Kidney (tissue), 13 donors: ENCODE measurements at regions not wholly inside any gene's neighbourhood (a gene's known extent, or its start where the extent isn't known, plus 50 kb on each side); places are given as distances from the start of the nearest gene placed in this dataset.
A peak's percentile ranks its signal among the peaks of the same experiment; 100 is the strongest.

ENCODE experiments used
- DNase-seq, 5 donors: peaks; one replicate each; pipeline ENCODE4 v3.0.0-alpha.2; 2013 to 2020
- FAIRE-seq: peaks from 2 replicates; lab custom pipeline; 2012; peaks lifted over from hg19 to GRCh38; lab: Jason Lieb, UNC
- H3K27ac ChIP-seq, 2 donors: one replicate each; pipeline ENCODE4 v1.7.0; 2013; ENCODE audit warnings: low read depth in 2 of 2, low read length in 2 of 2, inconsistent platforms in 1 of 2
- H3K27me3 ChIP-seq: one replicate; pipeline ENCODE4 v1.7.1; 2013; ENCODE audit warnings: low read length, inconsistent platforms; ENCODE audit not compliant: control insufficient read depth, insufficient read depth
- H3K36me3 ChIP-seq, 3 donors: one replicate each; pipeline versions ENCODE4 v1.7.0 to v1.7.1; 2013; ENCODE audit warnings: low read length in 3 of 3, control low read depth in 1 of 3, inconsistent platforms in 1 of 3; ENCODE audit not compliant: insufficient read depth in 3 of 3, control insufficient read depth in 2 of 3
- H3K4me1 ChIP-seq, 3 donors: one replicate each; pipeline versions ENCODE4 v1.7.0 to v1.7.1; 2013; ENCODE audit warnings: low read length in 3 of 3, inconsistent platforms in 1 of 3, low read depth in 1 of 3; ENCODE audit not compliant: control insufficient read depth in 2 of 3, insufficient read depth in 2 of 3
- H3K4me3 ChIP-seq, 3 donors: one replicate each; pipeline versions ENCODE4 v1.7.0 to v1.8.1; 2013; ENCODE audit warnings: low read length in 3 of 3, control low read depth in 1 of 3, inconsistent platforms in 1 of 3
- H3K9ac ChIP-seq, 3 donors: one replicate each; pipeline versions ENCODE4 v1.7.0 to v1.7.1; 2013; ENCODE audit warnings: low read length in 3 of 3, control low read depth in 1 of 3, inconsistent platforms in 1 of 3
- H3K9me3 ChIP-seq, 3 donors: one replicate each; pipeline versions ENCODE4 v1.7.0 to v1.7.1; 2013; ENCODE audit warnings: low read length in 3 of 3, control low read depth in 1 of 3, inconsistent platforms in 1 of 3; ENCODE audit not compliant: control insufficient read depth in 2 of 3, insufficient read depth in 1 of 3
- CTCF ChIP-seq: IDR thresholded peaks from 3 replicates; pipeline ENCODE4 v1.5.1; 2012; ENCODE audit warnings: mild to moderate bottlenecking, moderate library complexity, borderline replicate concordance; ENCODE audit not compliant: insufficient read depth; ENCODE audit errors: extremely low read depth
- intact Hi-C: fragments of 100-400 bp; cut with DNase I; formaldehyde crosslinking; loops from one replicate; pipeline ENCODE4 v1.11.1; 2022
- donor health status: control.
- donor health status: control.
- donor health status: control.
- donor health status: control.
- donor health status: control.
- donor health status: DM: yes; HTN: yes; CAD: no.
- donor health status: Normal renal cell carcinoma (clear cell type).

DNA sequence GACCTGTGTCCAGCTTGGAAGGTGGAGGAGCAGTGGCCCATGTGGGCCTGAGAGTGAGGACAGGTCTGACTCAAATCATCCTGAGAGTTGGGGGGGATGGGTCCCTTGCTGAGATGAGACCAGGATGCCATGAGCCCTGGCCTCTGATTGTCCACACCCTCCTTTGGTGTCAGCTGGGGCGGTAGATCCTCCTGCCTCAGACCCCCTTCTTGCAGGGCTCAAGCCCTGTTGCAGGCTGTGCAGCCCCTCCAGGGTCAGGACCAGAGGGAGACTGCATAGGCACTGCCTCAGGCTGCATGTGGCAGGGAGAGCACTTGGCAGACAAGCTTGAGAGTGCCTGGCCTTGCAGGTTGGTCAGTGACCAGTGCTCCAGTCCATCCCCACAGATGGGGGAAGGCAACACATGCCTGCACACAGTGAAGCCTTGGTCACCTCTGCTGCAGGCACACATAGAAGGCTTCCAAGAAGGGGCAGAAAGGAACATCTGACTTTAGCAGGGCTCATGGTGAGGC is 82.2 kb upstream of the ACTRT2 start:
- H3K27me3 ChIP-seq: no peaks in the 10 kb centered on the region
- intact Hi-C loops: no loop called here
- no peak for FAIRE-seq
- H3K36me3 ChIP-seq: no peaks in the 10 kb centered on the region
- peaks cover 0 to 12% (median 0%) of the 10 kb centered on the region in 3 donors for H3K9me3 ChIP-seq
- H3K4me1 ChIP-seq: no peaks in the 10 kb centered on the region
- peak in 2 of 5 donors; percentile 11 to 51 for DNase-seq
- no peak overlapping the region for H3K4me3 ChIP-seq
- no peak for TF ChIP-seq CTCF
- no peak overlapping the region for H3K27ac ChIP-seq
- no peak overlapping the region for H3K9ac ChIP-seq

GRCh38 chr1:2940178-2940577 is 81.1 kb upstream of the ACTRT2 start:
- H3K9me3 ChIP-seq: peaks cover 0 to 12% (median 0%) of the 10 kb centered on the region in 3 donors
- no peak overlapping the region for H3K27ac ChIP-seq
- TF ChIP-seq CTCF: no peak
- H3K4me1 ChIP-seq: no peaks in the 10 kb centered on the region
- H3K36me3 ChIP-seq: no peaks in the 10 kb centered on the region
- H3K9ac ChIP-seq: no peak overlapping the region
- H3K4me3 ChIP-seq: no peak overlapping the region
- H3K27me3 ChIP-seq: no peaks in the 10 kb centered on the region
- FAIRE-seq (no peak), DNase-seq (peak in 1 of 5 donors; percentile 50)
- intact Hi-C loops: no loop called here

- Histone ChIP-seq H3K4me1 (no peaks in the 10 kb centered on the region), H3K36me3 (no peaks in the 10 kb centered on the region), H3K9ac (no peak overlapping the region), H3K27ac (no peak overlapping the region), H3K27me3 (no peaks in the 10 kb centered on the region), H3K4me3 (no peak overlapping the region), H3K9me3 (peaks cover 0 to 12% (median 0%) of the 10 kb centered on the region in 3 donors)
- FAIRE-seq (no peak), DNase-seq (no peak)
- TF ChIP-seq CTCF: no peak
- intact Hi-C loops: no loop called here
These were observed 80.2 kb upstream of the ACTRT2 start for GRCh38 chr1:2941040-2941439.

GRCh38 chr1:2941907-2942306 is 79.4 kb upstream of the ACTRT2 start:
- no peak for TF ChIP-seq CTCF
- FAIRE-seq (no peak), DNase-seq (no peak)
- Histone ChIP-seq H3K9me3 (peaks cover 0 to 12% (median 0%) of the 10 kb centered on the region in 3 donors), H3K9ac (no peak overlapping the region), H3K4me3 (no peak overlapping the region), H3K36me3 (no peaks in the 10 kb centered on the region), H3K27me3 (no peaks in the 10 kb centered on the region), H3K4me1 (no peaks in the 10 kb centered on the region), H3K27ac (no peak overlapping the region)
- intact Hi-C loops: no loop called here
